H1 (cell line): ENCODE measurements at regions not wholly inside any gene's neighbourhood (a gene's known extent, or its start where the extent isn't known, plus 50 kb on each side); places are given as distances from the start of the nearest gene placed in this dataset.

Source experiments
- CTCF ChIA-PET: fragments of 300-600 bp; sonication (Branson Sonifier 250); formaldehyde crosslinking; loops from one replicate; lab custom pipeline; 2021; ENCODE audit not compliant: partially characterized antibody; lab: Charles Lee
- POLR2A ChIA-PET: fragments of 300-600 bp; sonication (Branson Sonifier 250); formaldehyde crosslinking; loops from one replicate; lab custom pipeline; 2021; ENCODE audit warnings: inconsistent platforms; ENCODE audit not compliant: partially characterized antibody; lab: Charles Lee
- DNase-seq, 2 experiments: peaks; one replicate each; pipeline versions ENCODE4 v3.0.0 to v3.0.0-alpha.2; 2010 to 2022; ENCODE audit warnings: low spot score in 2 of 2, low read depth in 1 of 2, mixed read lengths in 1 of 2
- FAIRE-seq: peaks from 2 replicates; lab custom pipeline; 2011; peaks lifted over from hg19 to GRCh38; lab: Jason Lieb, UNC
- H2AFZ ChIP-seq: 2 replicates; pipeline ENCODE4 v1.8.1; 2012; ENCODE audit warnings: low read length, inconsistent platforms
- H2AK5ac ChIP-seq: 2 replicates; pipeline ENCODE4 v1.6.1; 2013; ENCODE audit warnings: low read depth, low read length
- H2BK120ac ChIP-seq: replicated peaks from 2 replicates; pipeline ENCODE3; 2013; ENCODE audit warnings: low read depth, low read length, inconsistent platforms
- H2BK12ac ChIP-seq: 2 replicates; pipeline ENCODE4 v1.6.1; 2013; ENCODE audit warnings: low read depth, low read length
- H2BK15ac ChIP-seq: 2 replicates; pipeline ENCODE4 v1.6.1; 2013; ENCODE audit warnings: low read length
- H2BK20ac ChIP-seq: 2 replicates; pipeline ENCODE4 v1.6.1; 2013; ENCODE audit warnings: low read length
- H2BK5ac ChIP-seq: 2 replicates; pipeline ENCODE4 v1.6.1; 2013; ENCODE audit warnings: low read depth, low read length
- H3K14ac ChIP-seq: 2 replicates; pipeline ENCODE4 v1.6.1; 2013; ENCODE audit warnings: inconsistent platforms; ENCODE audit not compliant: insufficient read length
- H3K18ac ChIP-seq: 2 replicates; pipeline ENCODE4 v1.6.1; 2013; ENCODE audit warnings: low read length; ENCODE audit errors: extremely low read depth
- H3K23ac ChIP-seq: 2 replicates; pipeline ENCODE4 v1.6.1; 2013; ENCODE audit warnings: inconsistent platforms; ENCODE audit not compliant: insufficient read length
- H3K23me2 ChIP-seq: 2 replicates; pipeline ENCODE4 v1.6.1; 2013; ENCODE audit warnings: low read depth, low read length
- H3K27ac ChIP-seq: 2 replicates; pipeline ENCODE4 v1.6.1; 2011; ENCODE audit warnings: low read depth, low read length, inconsistent platforms
- H3K27me3 ChIP-seq, 4 experiments: replicated peaks in 1 of 4; 1 replicate in 1 of 4; 2 replicates in 3 of 4; pipeline versions ENCODE4 v1.6.1 to v1.8.1; 2011 to 2013; ENCODE audit warnings: low read length in 3 of 4, mild to moderate bottlenecking in 3 of 4, inconsistent platforms in 2 of 4, mixed read lengths in 2 of 4, moderate library complexity in 1 of 4; ENCODE audit not compliant: control insufficient read depth in 3 of 4, insufficient read depth in 3 of 4; ENCODE audit errors: extremely low read depth in 1 of 4
- H3K36me3 ChIP-seq, 4 experiments: 2 replicates each; pipeline versions ENCODE4 v1.6.1 to v1.8.1; 2011 to 2013; ENCODE audit warnings: mild to moderate bottlenecking in 4 of 4, low read length in 3 of 4, moderate library complexity in 2 of 4, control low read depth in 1 of 4, inconsistent platforms in 1 of 4; ENCODE audit not compliant: insufficient read depth in 4 of 4, control insufficient read depth in 2 of 4
- H3K4ac ChIP-seq: replicated peaks from 2 replicates; pipeline ENCODE3; 2013; ENCODE audit warnings: low read length, low read depth, mixed read lengths, inconsistent platforms; ENCODE audit not compliant: insufficient read length
- H3K4me1 ChIP-seq, 4 experiments: replicated peaks in 1 of 4; 1 replicate in 1 of 4; 2 replicates in 3 of 4; pipeline versions ENCODE4 v1.6.1 to v1.8.1; 2011 to 2013; ENCODE audit warnings: low read length in 3 of 4, inconsistent platforms in 2 of 4, mixed read lengths in 1 of 4; ENCODE audit not compliant: insufficient read depth in 4 of 4, control insufficient read depth in 3 of 4
- H3K4me2 ChIP-seq, 2 experiments: 2 replicates each; pipeline versions ENCODE4 v1.6.1 to v1.8.1; 2011 to 2013; ENCODE audit warnings: low read depth in 2 of 2, low read length in 2 of 2, control low read depth in 1 of 2, inconsistent platforms in 1 of 2, mild to moderate bottlenecking in 1 of 2; ENCODE audit not compliant: insufficient read depth in 1 of 2
- H3K4me3 ChIP-seq, 4 experiments: fragments of 200-600, 300-600 bp in 1 of 4; sonication (generic), shearing (Covaris generic), sonication (Bioruptor Twin) in 1 of 4; 2 replicates each; pipeline versions ENCODE4 v1.5.1 to v1.8.1; 2011 to 2016; ENCODE audit warnings: low read length in 4 of 4, low read depth in 3 of 4, control low read depth in 2 of 4, inconsistent platforms in 2 of 4, mild to moderate bottlenecking in 2 of 4, mixed read lengths in 1 of 4, moderate library complexity in 1 of 4; ENCODE audit not compliant: insufficient read depth in 2 of 4; ENCODE audit errors: extremely low read depth in 1 of 4
- H3K56ac ChIP-seq: replicated peaks from 2 replicates; pipeline ENCODE3; 2013; ENCODE audit warnings: low read depth, mild to moderate bottlenecking, mixed read lengths, low read length, inconsistent platforms; ENCODE audit not compliant: insufficient read length
- H3K79me1 ChIP-seq: 2 replicates; pipeline ENCODE4 v1.6.1; 2013; ENCODE audit warnings: low read depth, low read length, control low read depth
- H3K79me2 ChIP-seq, 2 experiments: 2 replicates each; pipeline versions ENCODE4 v1.6.1 to v1.8.1; 2012 to 2013; ENCODE audit warnings: low read length in 2 of 2, mild to moderate bottlenecking in 2 of 2, inconsistent platforms in 1 of 2; ENCODE audit not compliant: insufficient read depth in 2 of 2, control insufficient read depth in 1 of 2
- H3K9ac ChIP-seq, 4 experiments: replicated peaks in 1 of 4; 1 replicate in 1 of 4; 2 replicates in 3 of 4; pipeline versions ENCODE4 v1.6.1 to v1.8.1; 2011 to 2013; ENCODE audit warnings: low read depth in 3 of 4, low read length in 3 of 4, control low read depth in 2 of 4, mild to moderate bottlenecking in 2 of 4, moderate library complexity in 2 of 4, inconsistent platforms in 1 of 4; ENCODE audit errors: extremely low read depth in 1 of 4
- H3K9me3 ChIP-seq, 2 experiments: 2 replicates each; pipeline versions ENCODE4 v1.6.1 to v1.8.1; 2012 to 2013; ENCODE audit warnings: mild to moderate bottlenecking in 2 of 2, moderate library complexity in 2 of 2, control low read depth in 1 of 2, inconsistent platforms in 1 of 2, low read depth in 1 of 2, low read length in 1 of 2, mixed read lengths in 1 of 2; ENCODE audit not compliant: insufficient read depth in 2 of 2
- H4K20me1 ChIP-seq, 2 experiments: replicated peaks in 1 of 2; 2 replicates each; pipeline versions ENCODE3 to v1.8.1; 2011 to 2013; ENCODE audit warnings: inconsistent platforms in 2 of 2, low read length in 2 of 2, mild to moderate bottlenecking in 1 of 2; ENCODE audit not compliant: insufficient read depth in 2 of 2, control insufficient read depth in 1 of 2
- H4K5ac ChIP-seq: 2 replicates; pipeline ENCODE4 v1.6.1; 2013; ENCODE audit warnings: low read length, low read depth, mixed read lengths, inconsistent platforms; ENCODE audit not compliant: insufficient read length
- H4K8ac ChIP-seq: 2 replicates; pipeline ENCODE4 v1.8.0; 2013; ENCODE audit warnings: mild to moderate bottlenecking, moderate library complexity, low read length, inconsistent platforms; ENCODE audit not compliant: insufficient read depth; ENCODE audit errors: extremely low read depth
- H4K91ac ChIP-seq: replicated peaks from 2 replicates; pipeline ENCODE3; 2013; ENCODE audit warnings: low read length, mixed read lengths, inconsistent platforms; ENCODE audit not compliant: insufficient read length
- ASH2L ChIP-seq: fragments of 200-600, 300-600 bp; sonication (generic); IDR thresholded peaks from one replicate; pipeline ENCODE4 v1.7.1; 2017; ENCODE audit warnings: low read length
- GTF2F1 ChIP-seq: IDR thresholded peaks from 2 replicates; pipeline ENCODE4 v1.6.1; 2012; ENCODE audit warnings: low read depth, low read length, improper control_type of control experiment, borderline replicate concordance
- MAX ChIP-seq: IDR thresholded peaks from 2 replicates; pipeline ENCODE4 v1.6.1; 2012; ENCODE audit warnings: inconsistent platforms
- SP1 ChIP-seq: IDR thresholded peaks from 2 replicates; pipeline ENCODE4 v1.6.1; 2011; ENCODE audit warnings: low read depth, low read length
- WGBS, 2 experiments: shearing (Covaris generic) in 1 of 2; methylation state at CpG; one replicate each; pipeline versions ENCODE4 v1.1.6 to v1.1.7; 2013 to 2015; ENCODE audit warnings: low lambda C conversion rate in 2 of 2, mixed read lengths in 2 of 2, inconsistent platforms in 1 of 2, low coverage in 1 of 2, missing lambda C conversion rate in 1 of 2; ENCODE audit not compliant: insufficient replicate concordance in 2 of 2, insufficient coverage in 1 of 2, insufficient read length in 1 of 2; ENCODE audit errors: extremely low coverage in 1 of 2, missing lambda C conversion rate in 1 of 2; 5-methylcytosine and 5-hydroxymethylcytosine counted together

GRCh38 chr6:140283197-140283596, 908.7 kb upstream of the CITED2 start:
- no peak overlapping the region for H2BK12ac ChIP-seq
- no peak overlapping the region for H3K4ac ChIP-seq
- H3K23ac ChIP-seq = no peak overlapping the region
- H3K27me3 ChIP-seq = no peaks in the 10 kb centered on the region
- 81% methylated on average over 2 of the region's 2 CpGs; no CpG with 5 or more reads in 1 of the 2 experiments for WGBS, 2 experiments
- H3K36me3 ChIP-seq = no peaks in the 10 kb centered on the region
- H3K4me1 ChIP-seq = no peaks in the 10 kb centered on the region
- no peak overlapping the region for H3K56ac ChIP-seq
- H2AK5ac ChIP-seq = no peak overlapping the region
- no peaks in the 10 kb centered on the region for H3K79me1 ChIP-seq
- H3K4me3 ChIP-seq = no peak overlapping the region
- no peak overlapping the region for H2BK5ac ChIP-seq
- H3K27ac ChIP-seq = no peak overlapping the region
- H4K91ac ChIP-seq = no peak overlapping the region
- H3K79me2 ChIP-seq = no peaks in the 10 kb centered on the region
- DNase-seq (no peak), FAIRE-seq (no peak)
- no peak overlapping the region for H2BK15ac ChIP-seq
- ChIA-PET POLR2A (no interaction called here), CTCF (no interaction called here)
- H4K8ac ChIP-seq = no peak overlapping the region
- H4K20me1 ChIP-seq = no peaks in the 10 kb centered on the region
- no peak overlapping the region for H2BK120ac ChIP-seq
- H2BK20ac ChIP-seq = no peak overlapping the region
- H3K18ac ChIP-seq = no peak overlapping the region
- H4K5ac ChIP-seq = no peak overlapping the region
- no peak overlapping the region for H3K14ac ChIP-seq
- TF ChIP-seq GTF2F1 (no peak), SP1 (no peak), MAX (no peak), ASH2L (no peak)
- H3K4me2 ChIP-seq = no peak overlapping the region
- no peaks in the 10 kb centered on the region for H3K23me2 ChIP-seq
- no peak overlapping the region for H2AFZ ChIP-seq
- no peak overlapping the region for H3K9ac ChIP-seq
- H3K9me3 ChIP-seq = no peaks in the 10 kb centered on the region
